GM12873 (cell line): ENCODE measurements at regions not wholly inside any gene's neighbourhood (a gene's known extent, or its start where the extent isn't known, plus 50 kb on each side); places are given as distances from the start of the nearest gene placed in this dataset.

Experiments
- TF ChIP-seq, protein P1 (sequence below): IDR thresholded peaks from 2 replicates; pipeline ENCODE4 v1.5.1; 2012; ENCODE audit warnings: low read depth, mild to moderate bottlenecking, moderate library complexity, low read length, control low read depth; ENCODE audit not compliant: insufficient read depth; ENCODE audit errors: missing control alignments

GRCh38 chr15:46879032-46879770, 838.1 kb upstream of the SEMA6D start:
- TF ChIP-seq, protein P1, sequence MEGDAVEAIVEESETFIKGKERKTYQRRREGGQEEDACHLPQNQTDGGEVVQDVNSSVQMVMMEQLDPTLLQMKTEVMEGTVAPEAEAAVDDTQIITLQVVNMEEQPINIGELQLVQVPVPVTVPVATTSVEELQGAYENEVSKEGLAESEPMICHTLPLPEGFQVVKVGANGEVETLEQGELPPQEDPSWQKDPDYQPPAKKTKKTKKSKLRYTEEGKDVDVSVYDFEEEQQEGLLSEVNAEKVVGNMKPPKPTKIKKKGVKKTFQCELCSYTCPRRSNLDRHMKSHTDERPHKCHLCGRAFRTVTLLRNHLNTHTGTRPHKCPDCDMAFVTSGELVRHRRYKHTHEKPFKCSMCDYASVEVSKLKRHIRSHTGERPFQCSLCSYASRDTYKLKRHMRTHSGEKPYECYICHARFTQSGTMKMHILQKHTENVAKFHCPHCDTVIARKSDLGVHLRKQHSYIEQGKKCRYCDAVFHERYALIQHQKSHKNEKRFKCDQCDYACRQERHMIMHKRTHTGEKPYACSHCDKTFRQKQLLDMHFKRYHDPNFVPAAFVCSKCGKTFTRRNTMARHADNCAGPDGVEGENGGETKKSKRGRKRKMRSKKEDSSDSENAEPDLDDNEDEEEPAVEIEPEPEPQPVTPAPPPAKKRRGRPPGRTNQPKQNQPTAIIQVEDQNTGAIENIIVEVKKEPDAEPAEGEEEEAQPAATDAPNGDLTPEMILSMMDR, result no peak

DNA sequence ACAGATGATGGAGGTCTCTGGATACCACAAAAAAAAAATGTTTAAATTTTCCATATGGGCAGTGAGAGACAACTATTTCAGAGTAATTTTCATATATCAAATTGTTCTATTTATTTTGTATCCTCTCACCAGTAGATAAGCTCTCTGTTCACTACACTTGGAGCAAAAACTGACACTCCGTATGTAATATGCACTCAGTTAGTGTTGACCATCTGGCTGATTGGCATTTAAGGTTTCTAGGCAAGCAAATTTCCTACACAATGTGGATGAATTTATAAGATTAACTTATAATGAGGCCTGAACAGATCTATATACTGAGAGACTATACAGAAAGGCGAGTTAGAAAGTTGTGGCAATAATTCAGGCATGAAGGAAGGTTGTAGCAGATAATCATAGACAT, 836.5 kb upstream of the SEMA6D start:
- TF ChIP-seq, protein P1, result no peak

GRCh38 chr15:46892621-46893160, 824.6 kb upstream of the SEMA6D start:
- TF ChIP-seq, protein P1, result no peak

GRCh38 chr15:46894644-46895043, 822.7 kb upstream of the SEMA6D start:
- TF ChIP-seq, protein P1, result no peak

DNA sequence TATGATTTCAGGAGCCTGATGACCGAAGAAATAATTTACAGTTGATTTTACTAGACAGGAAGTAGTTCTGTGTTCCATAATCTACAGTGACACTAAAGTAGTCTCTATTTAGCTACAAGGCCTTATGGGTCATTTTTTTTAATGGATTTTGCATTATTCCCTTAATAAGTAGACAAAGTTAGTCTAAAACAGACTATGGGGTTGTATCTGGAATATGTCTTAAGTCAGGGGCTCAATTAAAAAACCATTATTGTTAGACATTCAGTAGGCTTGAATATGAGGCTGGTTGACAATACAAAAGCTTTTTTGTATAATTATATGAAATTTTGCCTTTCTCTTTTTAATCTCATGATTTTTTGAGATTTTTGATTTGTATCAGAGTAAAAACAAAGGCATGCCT, 820.0 kb upstream of the SEMA6D start:
- TF ChIP-seq, protein P1, result no peak

GRCh38 chr15:46901001-46901400, 816.3 kb upstream of the SEMA6D start:
- TF ChIP-seq, protein P1, result no peak

DNA sequence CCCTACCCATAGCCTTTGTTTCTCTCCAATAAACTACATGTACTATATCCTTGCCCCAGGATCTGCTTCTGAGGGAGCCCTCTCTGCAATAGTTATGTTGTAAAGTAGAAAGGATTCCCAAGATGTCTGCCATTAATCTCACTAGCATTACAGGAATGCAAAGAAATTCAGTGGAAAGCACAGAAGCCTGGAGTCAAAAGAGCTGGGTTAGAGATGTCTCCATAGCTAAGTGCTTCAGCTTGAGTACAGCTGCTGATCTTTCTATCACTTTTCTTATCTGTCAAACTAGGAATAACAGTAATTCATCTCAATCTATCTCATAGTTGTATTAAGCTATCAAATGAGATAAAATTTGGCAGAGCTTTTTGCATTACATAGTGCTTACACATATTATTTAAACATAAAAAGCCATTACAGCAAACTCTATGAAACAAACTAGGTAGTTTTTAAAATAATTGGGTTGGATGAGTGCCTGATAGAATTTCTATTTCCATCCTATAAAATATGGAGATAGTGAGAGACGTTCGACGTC, 799.5 kb upstream of the SEMA6D start:
- TF ChIP-seq, protein P1, result no peak
